ENCODE measurements at regions not wholly inside any gene's neighbourhood (a gene's known extent, or its start where the extent isn't known, plus 50 kb on each side); places are given as distances from the start of the nearest gene placed in this dataset.
"Not testable (repeated sequence)": the region's sequence is repeated elsewhere in the genome, so short reads cannot be mapped to it uniquely, and the experiment has no call there.

DNA sequence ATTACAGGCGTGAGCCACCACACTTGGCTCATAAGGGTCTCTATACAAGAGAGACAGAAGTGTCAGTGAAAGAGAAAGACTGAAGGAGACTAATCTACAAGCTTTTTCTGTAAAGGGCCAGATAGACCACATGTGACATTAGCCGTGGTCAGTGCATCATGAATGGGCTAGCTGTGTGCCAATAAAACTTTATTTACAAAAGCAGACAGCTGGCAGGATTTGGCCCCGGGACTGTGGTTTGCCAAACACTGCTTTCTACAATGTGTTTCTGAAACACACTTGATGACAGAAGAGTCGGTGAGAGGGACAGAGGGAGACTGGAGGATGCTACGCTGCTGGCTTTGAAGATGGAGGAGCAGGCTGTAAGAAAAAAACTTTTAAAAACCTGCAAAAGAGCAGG is 285.4 kb downstream of the TFAP2C start:
- DNase-seq (ENCODE audit: extremely low read depth in 1 of 2, low read depth in 1 of 2): no peak

DNA sequence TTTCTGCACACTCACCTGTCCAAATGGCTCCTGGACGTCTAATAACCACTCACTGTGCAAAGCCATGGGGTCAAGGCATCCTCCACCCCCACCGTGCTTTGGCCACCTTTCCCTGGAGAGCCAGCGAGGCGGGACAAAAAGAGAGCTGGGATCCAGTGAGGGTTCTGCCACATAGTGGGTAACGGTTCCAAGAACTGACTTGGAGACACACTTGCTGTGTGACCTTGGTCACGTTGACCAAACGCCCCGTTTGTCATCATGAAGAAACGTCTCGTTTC is 287.2 kb downstream of the TFAP2C start:
- DNase-seq (ENCODE audit: extremely low read depth in 1 of 2, low read depth in 1 of 2): no peak

DNA sequence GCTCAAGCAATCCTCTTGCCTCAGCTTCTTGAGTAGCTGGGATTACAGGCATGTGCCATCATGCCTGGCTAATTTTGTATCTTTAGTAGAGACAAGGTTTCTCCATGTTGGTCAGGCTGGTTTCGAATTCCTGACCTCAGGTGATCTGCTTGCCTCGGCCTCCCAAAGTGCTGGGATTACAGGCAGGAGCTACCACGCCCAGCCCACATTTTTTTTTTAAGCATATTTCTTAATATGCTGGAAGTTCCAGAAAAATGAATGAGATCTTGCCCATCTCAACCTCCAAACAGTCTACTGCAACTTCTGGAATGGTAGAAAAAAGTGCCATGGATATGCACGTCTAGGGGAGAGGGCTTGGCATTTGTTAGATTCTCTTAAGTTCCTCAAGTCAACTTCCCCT is 290.9 kb downstream of the TFAP2C start:
- not testable (repeated sequence) for DNase-seq (ENCODE audit: extremely low read depth in 1 of 2, low read depth in 1 of 2)

GRCh38 chr20:56922497-56922896 is 293.4 kb downstream of the TFAP2C start:
- DNase-seq (ENCODE audit: extremely low read depth in 1 of 2, low read depth in 1 of 2): no peak

GRCh38 chr20:56924292-56925081 is 295.4 kb downstream of the TFAP2C start:
- no peak for DNase-seq (ENCODE audit: extremely low read depth in 1 of 2, low read depth in 1 of 2)

DNA sequence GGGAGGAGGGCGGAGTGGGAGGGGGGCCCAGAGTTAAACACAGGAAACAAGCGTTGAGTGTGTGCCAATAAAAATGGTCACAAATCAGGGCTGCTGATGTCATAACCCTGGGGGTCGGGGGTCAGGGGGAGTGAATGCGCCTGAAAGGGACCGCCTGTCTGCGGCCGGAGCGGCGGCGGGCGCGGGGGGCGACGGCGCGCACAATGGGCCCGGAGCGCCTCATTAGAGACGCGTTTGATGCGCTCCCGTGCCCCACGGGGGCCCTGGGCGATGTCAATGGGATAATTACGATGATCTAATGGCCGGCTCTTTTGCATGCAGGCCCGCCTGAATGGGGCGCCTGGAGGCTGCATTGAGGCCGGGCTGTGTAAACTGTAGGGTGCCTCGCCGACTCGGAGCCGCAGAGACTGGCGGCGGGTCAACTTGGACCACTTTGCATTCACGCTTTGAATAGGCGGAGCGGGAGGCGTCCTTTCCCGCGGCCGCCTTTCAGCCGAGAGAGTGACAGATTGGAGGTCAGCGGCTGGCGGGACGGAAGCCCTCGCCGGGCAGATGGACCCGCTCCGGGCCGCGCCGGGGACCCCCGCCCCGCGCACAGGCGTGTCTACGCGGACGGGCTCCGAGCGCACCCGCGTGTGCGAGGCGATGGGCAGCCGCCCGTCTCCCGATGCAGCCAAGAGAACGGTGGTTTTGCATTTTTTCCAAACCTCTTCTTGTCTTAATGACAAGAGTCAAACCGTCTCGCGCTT is 296.1 kb downstream of the TFAP2C start:
- DNase-seq (ENCODE audit: extremely low read depth in 1 of 2, low read depth in 1 of 2): no peak

GRCh38 chr20:56925831-56926170 is 296.7 kb downstream of the TFAP2C start:
- no peak for DNase-seq (ENCODE audit: extremely low read depth in 1 of 2, low read depth in 1 of 2)

GRCh38 chr20:56926501-56926900 is 297.4 kb downstream of the TFAP2C start:
- DNase-seq (ENCODE audit: extremely low read depth in 1 of 2, low read depth in 1 of 2): no peak

DNA sequence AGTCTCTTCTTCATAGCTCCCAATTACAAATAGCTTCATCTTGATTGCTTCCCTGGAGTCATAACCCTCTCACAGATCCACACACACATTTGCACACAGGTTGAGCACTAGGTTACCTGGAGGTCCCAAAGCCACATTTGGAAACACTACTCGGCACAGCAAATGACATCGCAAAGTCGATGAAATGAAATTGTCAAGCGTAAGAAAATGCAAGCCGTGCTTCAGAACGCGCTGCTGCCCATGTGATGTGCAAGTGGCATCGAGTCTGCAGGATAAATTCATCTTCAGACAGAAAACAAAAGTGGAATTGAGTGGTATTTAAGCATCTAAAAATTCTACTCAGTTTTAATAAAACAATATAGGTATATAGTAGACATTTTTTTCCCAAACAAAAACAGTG is 298.0 kb downstream of the TFAP2C start:
- DNase-seq (ENCODE audit: extremely low read depth in 1 of 2, low read depth in 1 of 2): no peak

DNA sequence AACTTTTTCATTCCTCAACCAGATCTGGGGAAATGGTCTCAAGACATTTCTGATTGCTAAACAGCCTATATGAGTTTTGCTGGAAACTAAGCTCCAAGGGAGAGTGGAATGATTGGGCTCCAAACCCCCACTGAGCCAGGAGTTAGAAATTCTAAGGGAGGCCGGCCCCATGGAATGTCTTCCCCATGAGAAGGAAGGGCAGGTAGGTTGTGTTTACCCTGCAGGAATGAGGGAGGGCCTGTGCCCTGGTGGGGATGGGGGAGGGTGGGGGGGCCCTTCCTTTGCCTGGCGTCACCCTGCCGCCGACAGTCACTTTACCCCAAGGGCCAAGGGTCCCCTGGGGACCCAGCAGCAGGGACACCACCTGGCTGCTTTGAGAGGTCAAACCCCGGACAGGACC is 298.9 kb downstream of the TFAP2C start:
- no peak for DNase-seq (ENCODE audit: extremely low read depth in 1 of 2, low read depth in 1 of 2)

- DNase-seq (ENCODE audit: extremely low read depth in 1 of 2, low read depth in 1 of 2): no peak
These were observed 300.5 kb downstream of the TFAP2C start for GRCh38 chr20:56929606-56930005.

GRCh38 chr20:56930876-56931275 is 301.8 kb downstream of the TFAP2C start:
- DNase-seq (ENCODE audit: extremely low read depth in 1 of 2, low read depth in 1 of 2): no peak

- no peak for DNase-seq (ENCODE audit: extremely low read depth in 1 of 2, low read depth in 1 of 2)
These were observed 303.6 kb downstream of the TFAP2C start for GRCh38 chr20:56932575-56933330.

DNA sequence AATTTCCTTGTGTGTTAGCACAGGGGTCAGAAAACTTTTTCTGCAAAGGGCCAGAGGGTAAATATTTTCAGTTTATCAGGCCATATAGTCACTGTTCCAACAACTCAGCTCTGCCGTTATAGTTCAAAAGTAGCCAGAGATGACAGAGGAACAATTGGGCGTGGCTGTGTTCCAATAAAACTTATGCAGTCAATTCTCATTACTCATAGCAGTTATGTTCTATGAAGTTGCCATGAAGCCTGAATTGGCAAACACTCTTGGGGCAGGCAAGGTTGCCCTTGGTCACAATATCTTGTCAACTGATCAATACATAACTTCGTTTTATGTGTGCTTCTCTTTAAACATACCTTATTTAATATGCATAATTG is 304.2 kb downstream of the TFAP2C start:
- no peak for DNase-seq (ENCODE audit: extremely low read depth in 1 of 2, low read depth in 1 of 2)

DNA sequence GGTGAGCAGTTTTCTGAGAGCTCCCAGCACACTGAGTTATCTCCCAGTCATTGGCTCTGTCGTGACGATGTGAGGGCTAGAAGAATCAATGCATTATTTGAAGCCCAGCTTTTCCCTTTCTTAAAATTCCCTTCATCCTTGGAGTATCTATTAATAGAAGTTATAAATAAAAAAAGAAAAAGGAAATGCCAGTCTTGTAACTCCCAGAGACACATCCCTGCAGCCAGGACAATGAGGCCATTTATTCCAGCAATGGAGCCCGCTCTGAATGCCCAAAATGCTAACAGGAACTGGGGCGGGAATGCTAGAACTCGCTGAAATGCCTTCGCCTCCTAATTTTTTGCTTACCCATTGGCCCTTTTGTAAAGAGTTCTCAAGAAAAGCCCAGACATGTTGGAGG is 305.8 kb downstream of the TFAP2C start:
- no peak for DNase-seq (ENCODE audit: extremely low read depth in 1 of 2, low read depth in 1 of 2)

- no peak for DNase-seq (ENCODE audit: extremely low read depth in 1 of 2, low read depth in 1 of 2)
These were observed 311.4 kb downstream of the TFAP2C start for GRCh38 chr20:56940466-56940865.

DNA sequence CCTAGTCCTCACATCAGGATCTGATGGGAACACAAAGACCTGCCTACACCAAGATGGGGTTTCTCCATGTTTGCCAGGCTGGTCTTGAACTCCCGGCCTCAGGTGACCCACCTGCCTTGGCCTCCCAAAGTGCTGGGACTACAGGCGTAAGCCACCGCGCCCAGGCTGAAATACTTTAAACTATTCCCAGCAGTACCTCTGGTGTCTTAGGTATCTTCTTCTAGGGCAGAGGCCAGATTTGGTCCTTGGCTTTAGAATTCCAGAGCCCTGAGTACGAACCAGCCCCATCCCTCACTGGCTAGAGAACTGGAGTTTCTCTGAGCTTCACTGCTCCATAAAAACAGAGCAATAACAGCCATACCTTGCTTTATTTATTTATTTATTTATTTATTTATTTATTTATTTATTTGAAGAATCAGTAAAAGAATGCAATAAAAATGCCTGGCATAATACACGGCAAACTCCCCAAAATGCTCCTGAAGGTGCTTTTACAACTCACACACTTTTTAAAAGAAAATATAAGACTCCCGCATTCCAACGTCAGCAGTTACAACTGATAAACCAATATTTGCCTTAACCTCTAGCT is 312.1 kb downstream of the TFAP2C start:
- DNase-seq (ENCODE audit: extremely low read depth in 1 of 2, low read depth in 1 of 2): no peak

- no peak for DNase-seq (ENCODE audit: extremely low read depth in 1 of 2, low read depth in 1 of 2)
These were observed 315.1 kb downstream of the TFAP2C start for GRCh38 chr20:56943946-56944945.

GRCh38 chr20:56945057-56945456 is 316.0 kb downstream of the TFAP2C start:
- no peak for DNase-seq (ENCODE audit: extremely low read depth in 1 of 2, low read depth in 1 of 2)

DNA sequence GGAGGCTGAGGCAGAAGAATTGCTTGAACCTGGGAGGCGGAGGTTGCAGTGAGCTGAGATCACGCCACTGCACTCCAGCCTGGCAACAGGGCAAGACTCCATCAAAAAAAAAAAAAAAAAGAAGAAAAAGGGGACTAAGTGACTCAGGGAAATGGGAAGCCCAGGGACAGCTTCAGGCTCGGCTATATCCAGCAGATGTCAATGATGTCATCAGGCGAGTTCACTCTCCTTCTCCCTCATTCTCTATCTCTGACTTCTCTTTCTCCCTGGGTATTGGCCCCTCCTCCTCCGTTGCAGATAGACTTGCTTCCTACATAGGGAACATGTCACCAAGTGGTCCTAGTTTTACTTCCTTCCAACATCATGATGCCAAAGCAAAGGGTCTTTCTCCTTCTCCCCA is 316.8 kb downstream of the TFAP2C start:
- DNase-seq (ENCODE audit: extremely low read depth in 1 of 2, low read depth in 1 of 2): no peak

DNA sequence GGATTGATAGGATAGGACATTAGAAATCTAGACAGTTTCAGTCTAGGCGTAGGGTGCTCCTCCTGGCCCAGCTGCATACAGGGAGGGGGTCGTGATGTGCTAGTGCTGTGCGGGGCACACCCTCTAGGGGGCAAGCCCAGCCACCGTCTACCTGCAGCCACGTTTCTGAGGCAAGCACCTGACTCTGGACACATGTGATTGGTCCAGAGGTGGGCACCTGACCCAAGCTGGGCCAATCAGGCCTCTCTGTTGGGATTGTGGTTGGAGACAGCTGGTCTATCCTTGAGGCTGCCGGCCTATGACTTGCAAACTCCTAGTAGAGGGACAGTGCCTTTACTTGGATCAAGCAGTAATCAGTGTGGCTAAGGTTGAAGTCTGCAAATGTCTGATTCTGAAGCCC is 317.1 kb downstream of the BMP7 start:
- DNase-seq (ENCODE audit: extremely low read depth in 1 of 2, low read depth in 1 of 2): no peak

Measured in stimulated activated CD8-positive, alpha-beta memory T cell treated with anti-CD3 and anti-CD28 coated beads, Interleukin-7, amount 100 ng/mL, for 48 hours (primary cell).